Sigmoid colon (tissue), 6 donors: ENCODE measurements at regions not wholly inside any gene's neighbourhood (a gene's known extent, or its start where the extent isn't known, plus 50 kb on each side); places are given as distances from the start of the nearest gene placed in this dataset.
"Not testable (repeated sequence)": the region's sequence is repeated elsewhere in the genome, so short reads cannot be mapped to it uniquely, and the experiment has no call there.

Experiments used
- DNase-seq: peaks from one replicate; pipeline ENCODE4 v3.0.0-alpha.2; 2019
- H3K27ac ChIP-seq, 4 donors: fragments of 200-600 bp; sonication (generic); one replicate each; pipeline ENCODE4 v1.5.1; 2016 to 2019; ENCODE audit warnings: mild to moderate bottlenecking in 1 of 4
- H3K27me3 ChIP-seq, 3 donors: fragments of 200-600 bp; sonication (generic); one replicate each; pipeline ENCODE4 v1.5.1; 2019; ENCODE audit warnings: mild to moderate bottlenecking in 1 of 3
- H3K36me3 ChIP-seq, 4 donors: fragments of 200-600 bp; sonication (generic); one replicate each; pipeline ENCODE4 v1.5.1; 2016 to 2019
- H3K4me1 ChIP-seq, 4 donors: fragments of 200-600 bp; sonication (generic); one replicate each; pipeline ENCODE4 v1.5.1; 2017 to 2019
- H3K4me3 ChIP-seq, 4 donors: fragments of 200-600 bp; sonication (generic); one replicate each; pipeline ENCODE4 v1.5.1; 2017 to 2019; ENCODE audit warnings: mild to moderate bottlenecking in 2 of 4, moderate library complexity in 1 of 4
- H3K9me3 ChIP-seq, 4 donors: fragments of 200-600 bp in 3 of 4; sonication (generic) in 3 of 4; one replicate each; pipeline versions ENCODE4 v1.5.1 to v1.6.1; 2013 to 2019
- WGBS, 2 donors: extraction: QIAGEN DNeasy Blood & Tissue Kit; methylation state at CpG; one replicate each; pipeline ENCODE4 v1.1.7; 2013; 5-methylcytosine and 5-hydroxymethylcytosine counted together
- intact Hi-C: fragments of 100-400 bp; cut with DNase I; formaldehyde crosslinking; loops from one replicate; pipeline ENCODE4 v1.15.1; 2023
- donor health status: healthy with polysubstance abuse.
- donor health status: healthy.

DNA sequence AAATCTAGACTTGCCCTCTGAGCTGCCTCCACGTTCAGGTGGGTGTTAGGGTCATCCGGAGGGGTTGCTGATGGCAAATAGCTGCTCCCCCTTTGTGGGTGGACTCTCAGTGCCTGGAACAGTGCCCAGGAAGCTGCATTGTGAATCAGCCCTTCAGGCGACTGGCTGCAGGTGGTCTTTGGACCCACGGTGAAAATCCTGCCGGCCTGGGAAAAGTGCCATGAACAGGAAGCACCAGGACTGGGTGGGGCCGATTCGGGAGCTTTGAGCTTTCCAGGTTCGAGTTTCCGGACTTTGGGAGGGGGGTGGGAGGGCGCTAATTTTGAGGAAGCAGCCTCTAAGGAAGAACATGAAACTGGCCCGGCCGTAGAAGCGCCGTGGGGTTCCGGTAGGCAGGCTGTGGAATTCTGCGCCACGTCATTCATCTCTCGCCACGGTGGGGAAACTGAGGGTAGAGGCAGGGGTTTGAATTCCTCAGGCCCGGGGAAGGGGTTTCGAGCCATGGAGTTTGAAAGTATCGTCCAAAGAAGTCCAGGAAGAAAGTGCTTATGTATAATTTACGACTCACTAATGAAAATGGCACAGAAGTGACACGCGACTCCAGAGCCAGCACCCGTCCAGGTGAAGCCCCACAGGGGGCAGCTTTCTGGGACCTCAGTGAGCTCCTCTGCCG, 199.4 kb downstream of the BANP start:
- intact Hi-C loops, result not testable (repeated sequence)
- WGBS, 2 donors, result 46 to 56% methylated on average over 27 of the region's 27 CpGs

DNA sequence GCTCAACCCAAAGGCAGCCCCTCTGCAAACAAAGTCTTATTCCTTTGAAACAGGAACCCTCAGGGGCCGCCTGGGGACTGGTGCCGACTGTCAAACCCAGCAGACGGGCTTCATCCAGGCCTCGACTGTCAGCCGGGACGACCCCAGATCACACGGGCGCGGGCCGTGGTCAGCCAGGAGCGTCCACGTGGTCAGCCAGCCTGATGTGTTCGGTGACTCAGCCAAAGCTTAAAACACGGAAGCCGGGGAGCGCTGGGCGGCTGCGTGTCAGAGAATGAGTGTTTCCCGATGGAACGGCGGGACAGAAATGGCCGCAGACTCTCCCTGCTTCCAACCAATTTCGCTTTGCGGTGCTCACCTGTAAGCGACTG, 199.9 kb downstream of the BANP start:
- H3K27ac ChIP-seq, H3K4me3 ChIP-seq, H3K4me1 ChIP-seq, intact Hi-C loops, H3K9me3 ChIP-seq, H3K36me3 ChIP-seq, H3K27me3 ChIP-seq: not testable (repeated sequence)
- peak; percentile 83 for DNase-seq
- WGBS, 2 donors, result 80 to 88% methylated on average over 25 of the region's 25 CpGs

More for the DNA sequence above, 199.4 kb downstream of the BANP start:
- DNase-seq, result peak; percentile 60
- not testable (repeated sequence) for H3K4me3 ChIP-seq, H3K4me1 ChIP-seq, H3K27ac ChIP-seq, H3K36me3 ChIP-seq, H3K9me3 ChIP-seq, H3K27me3 ChIP-seq

DNA sequence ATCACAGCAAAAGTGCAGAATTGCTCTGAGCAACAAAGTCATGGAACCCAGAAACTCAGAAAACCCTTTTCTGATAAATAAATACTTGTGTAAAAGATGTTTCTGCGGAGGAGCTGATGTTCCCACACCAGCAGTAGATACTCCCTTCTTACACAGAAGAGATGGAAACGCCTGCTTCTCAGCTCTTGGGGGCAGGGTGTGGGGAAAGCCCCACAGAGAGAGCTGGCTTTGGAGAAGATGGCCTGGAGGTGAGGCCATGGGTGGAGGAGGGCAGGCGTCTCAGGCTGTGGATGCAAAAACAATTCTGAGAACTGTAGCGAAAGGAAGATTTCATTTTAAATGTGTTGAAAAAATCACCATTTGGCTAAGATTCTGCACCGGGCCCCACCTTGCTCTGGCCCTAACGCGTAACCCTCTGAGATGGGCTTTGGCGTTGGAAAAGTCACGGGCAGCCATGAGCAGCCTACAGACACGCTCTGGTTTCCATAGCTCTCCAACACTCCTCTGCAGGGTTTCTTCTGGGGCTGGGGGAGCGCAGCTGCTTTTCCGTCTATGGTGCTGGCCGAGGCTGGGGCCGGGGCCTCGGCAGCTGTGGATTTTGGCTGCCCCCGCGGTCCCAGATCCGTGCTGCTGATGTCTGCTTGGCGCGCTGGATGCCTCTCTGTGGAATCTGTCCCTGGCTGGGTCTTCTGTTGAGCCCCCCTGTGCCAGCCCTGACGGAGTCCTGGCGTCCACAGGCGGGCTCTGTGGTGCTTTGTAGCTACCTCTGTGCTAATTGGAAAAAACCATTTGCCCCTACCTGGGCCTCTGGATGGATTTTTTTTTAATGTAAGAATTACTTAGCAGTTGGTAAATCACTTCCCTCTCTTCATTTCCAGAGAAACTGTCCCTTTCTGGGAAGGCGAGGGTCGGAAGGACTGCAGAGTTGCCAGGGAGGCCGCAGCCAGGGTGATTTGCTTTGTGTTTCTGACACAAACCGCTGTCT, 200.9 kb downstream of the BANP start:
- WGBS, 2 donors, result 84 to 91% methylated on average over 27 of the region's 27 CpGs
- not testable (repeated sequence) for H3K4me3 ChIP-seq
- H3K27ac ChIP-seq, result peak overlapping the region in 2 of 4 donors; percentile 7 to 27

DNA sequence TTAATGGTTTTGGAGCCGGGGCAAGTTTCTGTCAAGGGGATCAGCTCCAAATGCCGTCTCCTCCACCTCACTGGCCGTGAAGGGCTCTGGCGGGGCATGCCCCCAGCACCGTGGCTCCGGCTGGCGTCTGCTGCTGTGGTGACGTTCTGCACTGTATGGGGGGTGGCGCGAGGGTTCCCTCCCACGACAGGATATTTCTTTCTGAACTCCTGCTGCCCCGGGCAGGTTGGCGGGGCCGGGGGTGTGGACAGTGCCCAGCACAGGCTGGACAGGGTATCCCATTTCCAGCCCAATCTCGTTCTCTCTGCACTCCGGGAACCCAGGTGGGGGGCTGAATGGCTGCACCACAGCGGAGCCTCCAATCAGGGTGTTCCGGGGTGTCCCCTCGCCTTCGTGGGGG, 201.6 kb downstream of the BANP start:
- H3K27ac ChIP-seq, H3K4me3 ChIP-seq, H3K36me3 ChIP-seq, H3K9me3 ChIP-seq, H3K27me3 ChIP-seq, intact Hi-C loops, H3K4me1 ChIP-seq: not testable (repeated sequence)
- 83 to 89% methylated on average over 20 of the region's 20 CpGs for WGBS, 2 donors
- DNase-seq, result peak; percentile 47

More for the DNA sequence above, 200.9 kb downstream of the BANP start:
- intact Hi-C loops, H3K9me3 ChIP-seq, H3K27me3 ChIP-seq, H3K36me3 ChIP-seq, H3K4me1 ChIP-seq: not testable (repeated sequence)
- peak; percentile 39 for DNase-seq

DNA sequence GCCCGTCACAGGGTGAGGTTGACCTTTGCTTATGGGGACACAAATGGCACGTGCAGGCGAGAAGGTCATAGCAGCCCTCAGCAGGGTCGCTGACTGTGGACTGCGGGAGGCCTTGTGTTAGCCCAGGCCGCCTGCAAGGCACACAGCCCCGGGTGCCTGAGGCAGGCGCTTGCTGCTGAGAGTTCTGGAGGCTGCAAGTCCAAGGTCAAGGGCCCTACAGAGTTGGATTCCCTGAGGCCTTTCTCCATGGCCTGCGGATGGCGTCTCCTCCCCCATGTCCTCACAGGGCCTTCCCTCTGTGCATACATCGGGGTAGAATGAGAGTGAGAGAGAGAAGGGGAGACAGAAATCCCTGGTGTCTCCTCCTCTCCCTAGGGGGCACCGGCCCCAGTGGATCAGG, 202.3 kb downstream of the BANP start:
- WGBS, 2 donors, result 86 to 89% methylated on average over 12 of the region's 12 CpGs
- peak; percentile 53 for DNase-seq
- H3K4me3 ChIP-seq, result not testable (repeated sequence)

DNA sequence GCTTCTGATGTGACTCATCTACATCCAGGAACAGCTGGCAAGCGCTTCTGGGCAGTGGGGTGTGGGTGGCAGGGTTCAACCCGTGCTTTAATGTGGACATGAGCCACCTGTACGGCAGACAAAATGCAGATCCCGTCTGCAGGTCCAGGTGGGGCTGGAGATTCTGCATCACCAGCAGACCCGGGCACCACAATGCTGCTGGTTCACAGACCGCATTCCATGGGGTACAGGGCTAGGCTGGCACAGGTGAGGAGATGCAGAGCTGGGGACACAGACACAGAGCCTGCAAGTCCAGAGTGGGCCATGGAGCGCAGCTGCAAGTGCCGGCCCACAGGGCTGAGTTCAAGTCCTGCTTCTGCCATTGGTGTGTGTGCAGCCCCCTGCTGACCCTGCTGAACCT, 203.7 kb downstream of the BANP start:
- H3K9me3 ChIP-seq, intact Hi-C loops, H3K4me1 ChIP-seq, H3K4me3 ChIP-seq, H3K36me3 ChIP-seq, H3K27me3 ChIP-seq, DNase-seq, H3K27ac ChIP-seq: not testable (repeated sequence)
- WGBS, 2 donors, result 76 to 87% methylated on average over 8 of the region's 8 CpGs

More for the DNA sequence above, 202.3 kb downstream of the BANP start:
- H3K4me1 ChIP-seq, H3K9me3 ChIP-seq, H3K27me3 ChIP-seq, H3K27ac ChIP-seq, intact Hi-C loops, H3K36me3 ChIP-seq: not testable (repeated sequence)

DNA sequence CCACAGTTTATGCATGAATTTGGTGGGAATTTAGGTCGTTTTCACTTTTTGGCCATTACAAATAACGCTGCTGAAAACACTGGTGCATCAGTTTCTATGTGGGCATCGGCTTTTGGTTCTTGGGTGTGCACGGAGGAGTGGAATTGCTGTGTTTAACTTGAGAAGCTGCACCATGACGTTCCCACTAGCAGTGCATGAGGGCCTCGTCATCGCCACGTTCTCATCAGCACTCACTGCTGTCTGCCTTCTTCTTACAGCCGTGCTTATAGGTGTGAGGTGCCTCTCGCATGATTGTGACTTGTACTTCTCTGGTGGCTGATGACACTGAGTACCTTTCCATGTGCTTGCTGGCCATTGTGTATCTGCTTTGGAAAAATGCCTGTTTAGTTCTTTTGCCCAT, 204.4 kb downstream of the BANP start:
- H3K4me3 ChIP-seq, H3K9me3 ChIP-seq, H3K27me3 ChIP-seq, H3K27ac ChIP-seq, intact Hi-C loops, H3K4me1 ChIP-seq, H3K36me3 ChIP-seq: not testable (repeated sequence)
- DNase-seq, result peak; percentile 17
- 83 to 87% methylated on average over 10 of the region's 10 CpGs for WGBS, 2 donors

DNA sequence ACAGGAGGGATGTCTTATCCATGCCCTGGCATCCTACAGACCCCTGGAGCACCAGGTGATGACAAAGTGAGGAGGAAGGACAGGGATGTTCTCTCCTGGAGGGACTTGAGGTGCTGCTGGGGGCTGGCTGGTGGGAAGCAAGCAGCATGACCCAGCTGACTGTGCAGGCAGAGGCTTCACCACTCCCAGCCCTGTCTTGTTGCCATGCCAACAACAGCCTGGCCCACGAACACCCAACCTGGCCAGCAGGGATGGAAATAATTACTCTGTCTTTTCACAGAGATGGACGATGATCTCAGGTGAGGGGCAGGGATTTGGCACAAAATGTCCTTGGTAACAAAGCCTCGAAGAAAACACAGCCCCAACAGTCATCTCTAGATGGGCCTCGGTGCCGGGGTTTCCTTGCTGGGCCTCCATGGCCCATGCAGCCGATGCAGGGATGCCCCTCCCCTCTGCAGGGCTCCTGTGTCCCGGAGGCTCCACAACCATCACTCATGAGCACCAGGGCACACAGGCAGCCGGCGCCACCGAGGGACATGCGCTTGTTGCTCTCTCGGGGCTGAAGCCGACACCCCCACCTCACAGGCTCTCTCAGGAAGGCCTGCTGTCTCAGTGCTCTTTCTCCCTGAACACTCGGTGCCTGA, 205.5 kb downstream of the BANP start:
- H3K27ac ChIP-seq, intact Hi-C loops, H3K9me3 ChIP-seq, H3K36me3 ChIP-seq, H3K4me1 ChIP-seq, H3K27me3 ChIP-seq, H3K4me3 ChIP-seq: not testable (repeated sequence)
- DNase-seq, result peak; percentile 20
- 74 to 77% methylated on average over 9 to 10 of the region's 14 CpGs for WGBS, 2 donors

DNA sequence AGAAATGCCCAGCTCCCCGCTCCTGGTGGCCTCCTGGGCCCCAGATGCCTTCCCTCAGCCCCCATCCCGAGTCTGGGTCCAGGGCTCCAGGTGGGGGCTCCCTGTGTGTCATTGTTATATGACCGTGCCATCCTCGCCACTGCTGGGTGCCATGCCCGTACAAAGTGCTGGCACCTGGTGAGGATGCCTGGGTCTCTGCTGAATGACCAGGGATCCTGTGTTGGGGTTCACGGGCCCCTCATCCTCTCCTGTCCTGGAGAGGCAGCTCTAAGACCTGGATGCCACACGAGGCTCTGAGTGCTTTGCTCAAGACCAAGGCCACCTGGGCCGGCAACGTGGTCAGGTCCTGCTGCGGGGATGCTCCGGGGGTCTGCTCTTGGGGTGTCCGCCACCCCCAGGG, 206.5 kb downstream of the BANP start:
- DNase-seq, result peak; percentile 25
- intact Hi-C loops, H3K4me3 ChIP-seq, H3K27ac ChIP-seq, H3K9me3 ChIP-seq, H3K36me3 ChIP-seq, H3K27me3 ChIP-seq, H3K4me1 ChIP-seq: not testable (repeated sequence)
- 77 to 82% methylated on average over 12 of the region's 12 CpGs for WGBS, 2 donors

DNA sequence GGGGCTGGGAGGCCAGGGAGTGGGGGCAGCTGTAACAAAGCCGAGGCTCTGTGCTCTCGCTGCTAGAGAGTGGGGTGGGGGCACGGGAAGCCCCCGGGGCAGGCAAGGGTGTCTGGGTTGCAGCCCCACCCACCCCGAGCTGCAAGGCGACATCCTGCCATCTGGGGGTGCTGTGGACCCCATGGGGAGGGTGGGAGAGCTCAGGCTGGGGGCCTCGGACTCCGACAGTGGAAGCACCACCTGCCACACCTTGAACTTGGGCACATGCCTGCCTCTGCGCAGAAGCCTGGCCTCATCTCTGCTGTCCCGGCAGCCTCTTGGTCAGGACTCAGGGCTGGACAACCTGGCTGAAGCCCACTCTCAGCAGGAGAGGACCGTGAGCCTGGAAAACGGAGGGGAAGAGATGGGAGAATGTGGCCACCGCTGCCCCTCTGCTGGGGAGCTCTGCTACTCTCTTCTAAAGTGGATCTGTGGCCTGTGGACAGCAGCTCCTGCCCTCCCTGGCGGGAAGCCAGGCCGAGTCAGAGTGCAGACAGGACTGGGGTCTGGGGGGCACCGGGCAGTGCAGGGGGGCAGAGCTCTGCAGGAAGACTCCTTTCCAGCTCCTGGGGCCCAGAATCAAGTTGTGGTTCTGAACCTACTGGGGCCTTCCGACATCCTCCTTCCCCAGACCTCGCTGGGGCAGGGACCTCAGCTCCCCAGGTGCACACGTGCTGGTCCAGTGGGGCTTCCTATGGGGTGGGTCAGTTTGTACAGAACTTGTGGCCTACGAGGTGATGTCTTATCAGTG, 207.2 kb downstream of the BANP start:
- H3K27me3 ChIP-seq, H3K9me3 ChIP-seq, intact Hi-C loops, H3K27ac ChIP-seq, H3K4me3 ChIP-seq, H3K4me1 ChIP-seq, H3K36me3 ChIP-seq: not testable (repeated sequence)
- DNase-seq, result peak; percentile 60
- 68 to 77% methylated on average over 20 of the region's 20 CpGs for WGBS, 2 donors

DNA sequence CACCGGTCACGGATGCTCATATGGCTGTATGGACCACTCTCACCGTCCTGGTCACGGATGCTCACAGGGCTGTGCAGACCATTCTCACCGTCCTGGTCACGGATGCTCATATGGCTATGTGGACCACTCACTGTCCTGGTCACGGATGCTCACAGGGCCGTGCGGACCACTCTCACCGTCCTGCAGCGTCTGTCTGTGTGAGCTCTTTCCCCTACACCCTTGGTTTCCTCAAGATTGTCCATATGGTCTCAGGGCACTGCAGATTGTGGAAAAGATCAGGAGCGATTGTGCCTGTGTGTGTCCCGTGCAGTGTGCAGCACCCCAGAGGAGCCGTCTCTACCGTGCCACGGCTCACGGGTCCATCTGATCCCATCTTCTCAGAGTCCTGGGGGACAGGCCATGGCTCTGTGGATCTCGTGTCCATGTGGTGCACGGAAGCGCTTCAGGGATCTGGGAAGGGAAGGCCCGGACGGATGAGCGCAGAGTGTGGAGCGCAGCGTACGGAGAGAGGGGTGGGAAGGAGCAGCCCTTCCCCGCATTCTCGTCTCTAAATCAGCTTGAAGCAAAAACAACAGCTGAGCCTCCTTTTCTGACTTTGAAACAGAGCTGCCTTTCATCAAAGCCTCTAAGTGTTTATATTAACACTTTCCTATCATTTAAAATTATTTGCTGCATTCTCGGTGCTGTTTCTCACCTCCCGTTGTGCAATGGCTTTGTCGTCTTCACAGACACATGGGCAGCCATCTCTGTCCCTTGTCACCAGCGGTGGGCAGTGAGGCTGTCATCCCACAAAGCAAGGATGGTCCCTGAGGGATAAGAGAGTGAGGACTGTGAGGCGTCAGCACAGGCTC, 208.0 kb downstream of the BANP start:
- WGBS, 2 donors, result 85 to 86% methylated on average over 31 to 32 of the region's 33 CpGs
- intact Hi-C loops, H3K27me3 ChIP-seq, H3K36me3 ChIP-seq, H3K4me1 ChIP-seq, H3K9me3 ChIP-seq, H3K4me3 ChIP-seq, H3K27ac ChIP-seq: not testable (repeated sequence)
- DNase-seq, result peak; percentile 53
